GM12891 (cell line): ENCODE measurements at regions not wholly inside any gene's neighbourhood (a gene's known extent, or its start where the extent isn't known, plus 50 kb on each side); places are given as distances from the start of the nearest gene placed in this dataset.

Experiments used
- PAX5 ChIP-seq: IDR thresholded peaks from 2 replicates; pipeline ENCODE4 v1.6.1; 2011; ENCODE audit warnings: low read length, moderate library complexity, mild to moderate bottlenecking; ENCODE audit not compliant: insufficient read depth, severe bottlenecking
- POLR2A ChIP-seq: IDR thresholded peaks from 2 replicates; pipeline ENCODE4 v1.6.1; 2011; ENCODE audit warnings: low read depth, low read length, control low read depth
- POLR2AphosphoS5 ChIP-seq: IDR thresholded peaks from 2 replicates; pipeline ENCODE4 v1.6.1; 2011; ENCODE audit warnings: low read depth, low read length, control low read depth
- POU2F2 ChIP-seq: IDR thresholded peaks from 2 replicates; pipeline ENCODE4 v1.6.1; 2011; ENCODE audit warnings: low read depth, mild to moderate bottlenecking, control low read depth, low read length, moderate library complexity
- SPI1 ChIP-seq: IDR thresholded peaks from 2 replicates; pipeline ENCODE4 v1.6.1; 2011; ENCODE audit warnings: low read depth, low read length, control low read depth
- TAF1 ChIP-seq: IDR thresholded peaks from 2 replicates; pipeline ENCODE4 v1.6.1; 2011; ENCODE audit warnings: low read depth, low read length, control low read depth

GRCh38 chr6:100283285-100283684, 181.4 kb downstream of the SIM1 start:
- TF ChIP-seq POLR2AphosphoS5 (no peak), POLR2A (no peak), TAF1 (no peak), POU2F2 (no peak), PAX5 (no peak), SPI1 (no peak)
